ENCODE measurements at regions not wholly inside any gene's neighbourhood (a gene's known extent, or its start where the extent isn't known, plus 50 kb on each side); places are given as distances from the start of the nearest gene placed in this dataset.

GRCh38 chr7:68943786-68944185 is 654.5 kb upstream of the AUTS2 start:
- TF ChIP-seq, protein P1, sequence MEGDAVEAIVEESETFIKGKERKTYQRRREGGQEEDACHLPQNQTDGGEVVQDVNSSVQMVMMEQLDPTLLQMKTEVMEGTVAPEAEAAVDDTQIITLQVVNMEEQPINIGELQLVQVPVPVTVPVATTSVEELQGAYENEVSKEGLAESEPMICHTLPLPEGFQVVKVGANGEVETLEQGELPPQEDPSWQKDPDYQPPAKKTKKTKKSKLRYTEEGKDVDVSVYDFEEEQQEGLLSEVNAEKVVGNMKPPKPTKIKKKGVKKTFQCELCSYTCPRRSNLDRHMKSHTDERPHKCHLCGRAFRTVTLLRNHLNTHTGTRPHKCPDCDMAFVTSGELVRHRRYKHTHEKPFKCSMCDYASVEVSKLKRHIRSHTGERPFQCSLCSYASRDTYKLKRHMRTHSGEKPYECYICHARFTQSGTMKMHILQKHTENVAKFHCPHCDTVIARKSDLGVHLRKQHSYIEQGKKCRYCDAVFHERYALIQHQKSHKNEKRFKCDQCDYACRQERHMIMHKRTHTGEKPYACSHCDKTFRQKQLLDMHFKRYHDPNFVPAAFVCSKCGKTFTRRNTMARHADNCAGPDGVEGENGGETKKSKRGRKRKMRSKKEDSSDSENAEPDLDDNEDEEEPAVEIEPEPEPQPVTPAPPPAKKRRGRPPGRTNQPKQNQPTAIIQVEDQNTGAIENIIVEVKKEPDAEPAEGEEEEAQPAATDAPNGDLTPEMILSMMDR (IDR thresholded peaks at IDR 0.05) = no peak
- TF ChIP-seq POLR2A (IDR thresholded peaks at IDR 0.05) = no peak
